Stomach (tissue), 4 donors: ENCODE measurements at regions not wholly inside any gene's neighbourhood (a gene's known extent, or its start where the extent isn't known, plus 50 kb on each side); places are given as distances from the start of the nearest gene placed in this dataset.

Experiments
- CTCF ChIP-seq, 7 experiments: fragments of 450-650 bp in 4 of 7; fragments of 200-600 bp in 3 of 7; sonication (generic) in 3 of 7; IDR thresholded peaks; one replicate each; pipeline ENCODE4 v1.5.1; 2016 to 2019; ENCODE audit warnings: antibody characterized with exemption in 7 of 7, control low read depth in 2 of 7, mild to moderate bottlenecking in 1 of 7
- POLR2AphosphoS5 ChIP-seq, 3 donors: sonication (generic); formaldehyde crosslinking; IDR thresholded peaks; one replicate each; pipeline ENCODE4 v1.6.1; 2016; ENCODE audit warnings: antibody characterized with exemption in 3 of 3

GRCh38 chr14:29016050-29016900 is 249.7 kb downstream of the FOXG1 start:
- TF ChIP-seq CTCF (IDR thresholded peaks at IDR 0.05), result peak in 1 of 7 experiments; percentile 26
- no peak for TF ChIP-seq POLR2AphosphoS5 (IDR thresholded peaks at IDR 0.05)
